Trophoblast cell (in vitro differentiated cells and primary cell): ENCODE measurements at regions not wholly inside any gene's neighbourhood (a gene's known extent, or its start where the extent isn't known, plus 50 kb on each side); places are given as distances from the start of the nearest gene placed in this dataset.

ENCODE experiments used
- DNase-seq, 2 donors: peaks; one replicate each; pipeline ENCODE4 v3.0.0-alpha.2; 2016
- H2AFZ ChIP-seq: 2 replicates; pipeline ENCODE4 v1.6.1; 2013; ENCODE audit warnings: low read length, moderate library complexity, mild to moderate bottlenecking; ENCODE audit not compliant: insufficient read depth, poor library complexity
- H2AK5ac ChIP-seq: 2 replicates; pipeline ENCODE4 v1.6.1; 2013; ENCODE audit warnings: mild to moderate bottlenecking, low read length
- H2BK120ac ChIP-seq: 2 replicates; pipeline ENCODE4 v1.6.1; 2013; ENCODE audit warnings: low read length, mild to moderate bottlenecking, moderate library complexity; ENCODE audit not compliant: insufficient read depth, poor library complexity
- H2BK12ac ChIP-seq: 2 replicates; pipeline ENCODE4 v1.6.1; 2013; ENCODE audit warnings: mild to moderate bottlenecking, low read length, moderate library complexity
- H2BK5ac ChIP-seq: 2 replicates; pipeline ENCODE4 v1.6.1; 2013; ENCODE audit warnings: low read length, low read depth, moderate library complexity, mild to moderate bottlenecking; ENCODE audit not compliant: poor library complexity
- H3K14ac ChIP-seq: 2 replicates; pipeline ENCODE4 v1.6.1; 2013; ENCODE audit warnings: mild to moderate bottlenecking, low read length
- H3K18ac ChIP-seq: 2 replicates; pipeline ENCODE4 v1.6.1; 2013; ENCODE audit warnings: mild to moderate bottlenecking, low read length
- H3K23ac ChIP-seq: 2 replicates; pipeline ENCODE4 v1.6.1; 2013; ENCODE audit warnings: low read length
- H3K27ac ChIP-seq: 2 replicates; pipeline ENCODE4 v1.5.1; 2013; ENCODE audit warnings: low read depth, mild to moderate bottlenecking, inconsistent platforms, low read length, moderate library complexity
- H3K27me3 ChIP-seq: 2 replicates; pipeline ENCODE4 v1.6.1; 2013; ENCODE audit warnings: inconsistent platforms, mild to moderate bottlenecking, low read length, moderate library complexity; ENCODE audit not compliant: insufficient read depth
- H3K36me3 ChIP-seq, 2 experiments: 1 replicate in 1 of 2; 2 replicates in 1 of 2; pipeline ENCODE4 v1.6.1; 2013; ENCODE audit warnings: low read length in 2 of 2, mild to moderate bottlenecking in 2 of 2, moderate library complexity in 1 of 2; ENCODE audit not compliant: insufficient read depth in 2 of 2, control insufficient read depth in 1 of 2
- H3K4ac ChIP-seq: 2 replicates; pipeline ENCODE4 v1.6.1; 2013; ENCODE audit warnings: low read depth, mild to moderate bottlenecking, low read length, moderate library complexity
- H3K4me1 ChIP-seq, 2 experiments: 1 replicate in 1 of 2; 2 replicates in 1 of 2; pipeline ENCODE4 v1.6.1; 2013; ENCODE audit warnings: low read length in 2 of 2, mild to moderate bottlenecking in 2 of 2, moderate library complexity in 1 of 2; ENCODE audit not compliant: insufficient read depth in 2 of 2, control insufficient read depth in 1 of 2
- H3K4me2 ChIP-seq: 2 replicates; pipeline ENCODE4 v1.6.1; 2013; ENCODE audit warnings: inconsistent platforms, mild to moderate bottlenecking, low read length, moderate library complexity
- H3K4me3 ChIP-seq: 2 replicates; pipeline ENCODE4 v1.5.1; 2013; ENCODE audit warnings: mild to moderate bottlenecking, low read depth, low read length, inconsistent platforms
- H3K79me1 ChIP-seq: one replicate; pipeline ENCODE4 v1.6.1; 2013; ENCODE audit warnings: low read length
- H3K79me2 ChIP-seq: 2 replicates; pipeline ENCODE4 v1.6.1; 2013; ENCODE audit warnings: low read length, mild to moderate bottlenecking; ENCODE audit not compliant: control insufficient read depth, insufficient read depth, poor library complexity
- H3K9ac ChIP-seq: 2 replicates; pipeline ENCODE4 v1.6.1; 2013; ENCODE audit warnings: mild to moderate bottlenecking, low read length
- H3K9me3 ChIP-seq: 2 replicates; pipeline ENCODE4 v1.6.1; 2013; ENCODE audit warnings: low read depth, mild to moderate bottlenecking, control low read depth, inconsistent platforms, low read length; ENCODE audit not compliant: insufficient read depth
- H4K12ac ChIP-seq: 2 replicates; pipeline ENCODE4 v1.6.1; 2013; ENCODE audit warnings: low read depth, mild to moderate bottlenecking, low read length, moderate library complexity
- H4K8ac ChIP-seq: 2 replicates; pipeline ENCODE4 v1.6.1; 2013; ENCODE audit warnings: low read depth, mild to moderate bottlenecking, low read length, moderate library complexity
- H4K91ac ChIP-seq: one replicate; pipeline ENCODE4 v1.6.1; 2013; ENCODE audit warnings: low read depth, mild to moderate bottlenecking, low read length, moderate library complexity
- WGBS: extraction: QIAGEN DNeasy Blood & Tissue Kit; methylation state at CpG from one replicate; pipeline ENCODE4 v1.1.7; 2013; ENCODE audit warnings: missing lambda C conversion rate; ENCODE audit not compliant: insufficient read length, insufficient coverage; ENCODE audit errors: extremely low coverage; 5-methylcytosine and 5-hydroxymethylcytosine counted together

GRCh38 chr16:65624666-65625065, 502.8 kb upstream of the CDH11 start:
- Histone ChIP-seq H3K4ac (no peak overlapping the region), H2BK5ac (no peak overlapping the region), H3K9ac (no peak overlapping the region), H3K4me1 (no peaks in the 10 kb centered on the region), H3K36me3 (no peaks in the 10 kb centered on the region), H3K79me2 (no peaks in the 10 kb centered on the region), H4K8ac (no peak overlapping the region), H3K4me3 (no peak overlapping the region), H3K27ac (no peak overlapping the region), H2AK5ac (no peak overlapping the region), H3K4me2 (no peak overlapping the region), H2BK12ac (no peak overlapping the region), H3K9me3 (peaks cover 6% of the 10 kb centered on the region), H2AFZ (no peak overlapping the region), H3K18ac (no peak overlapping the region), H4K91ac (no peak overlapping the region), H2BK120ac (no peak overlapping the region), H4K12ac (no peak overlapping the region), H3K23ac (no peak overlapping the region), H3K27me3 (no peaks in the 10 kb centered on the region), H3K79me1 (peaks cover 2% of the 10 kb centered on the region), H3K14ac (no peak overlapping the region)
- DNase-seq, result no peak
- no CpG with 5 or more reads among the region's 2 CpGs for WGBS

GRCh38 chr16:65624229-65624628, 502.4 kb upstream of the CDH11 start:
- H3K23ac ChIP-seq, result no peak overlapping the region
- no peak overlapping the region for H3K4me3 ChIP-seq
- no peak overlapping the region for H4K8ac ChIP-seq
- no peaks in the 10 kb centered on the region for H3K27me3 ChIP-seq
- H3K9me3 ChIP-seq, result peaks cover 6% of the 10 kb centered on the region
- no peak overlapping the region for H3K4me2 ChIP-seq
- DNase-seq, result no peak
- no peak overlapping the region for H3K9ac ChIP-seq
- no peak overlapping the region for H2AK5ac ChIP-seq
- H4K91ac ChIP-seq, result no peak overlapping the region
- H2BK120ac ChIP-seq, result no peak overlapping the region
- no peak overlapping the region for H2BK12ac ChIP-seq
- H3K18ac ChIP-seq, result no peak overlapping the region
- no peaks in the 10 kb centered on the region for H3K36me3 ChIP-seq
- no peak overlapping the region for H3K27ac ChIP-seq
- peaks cover 2% of the 10 kb centered on the region for H3K79me1 ChIP-seq
- H3K79me2 ChIP-seq, result no peaks in the 10 kb centered on the region
- no peak overlapping the region for H3K4ac ChIP-seq
- no peak overlapping the region for H3K14ac ChIP-seq
- H2AFZ ChIP-seq, result no peak overlapping the region
- no peak overlapping the region for H2BK5ac ChIP-seq
- no peak overlapping the region for H4K12ac ChIP-seq
- no CpG with 5 or more reads among the region's 2 CpGs for WGBS
- no peaks in the 10 kb centered on the region for H3K4me1 ChIP-seq

GRCh38 chr16:65622871-65623270, 501.0 kb upstream of the CDH11 start:
- Histone ChIP-seq H4K12ac (no peak overlapping the region), H3K9ac (no peak overlapping the region), H3K36me3 (no peaks in the 10 kb centered on the region), H3K79me1 (peaks cover 2% of the 10 kb centered on the region), H2AK5ac (no peak overlapping the region), H3K23ac (no peak overlapping the region), H3K27ac (no peak overlapping the region), H3K79me2 (no peaks in the 10 kb centered on the region), H2BK120ac (no peak overlapping the region), H3K4ac (no peak overlapping the region), H2BK5ac (no peak overlapping the region), H3K14ac (no peak overlapping the region), H4K91ac (no peak overlapping the region), H3K9me3 (peaks cover 5% of the 10 kb centered on the region), H4K8ac (no peak overlapping the region), H3K4me1 (no peaks in the 10 kb centered on the region), H3K4me2 (no peak overlapping the region), H3K27me3 (no peaks in the 10 kb centered on the region), H2AFZ (no peak overlapping the region), H3K4me3 (no peak overlapping the region), H3K18ac (no peak overlapping the region), H2BK12ac (no peak overlapping the region)
- no CpG with 5 or more reads among the region's 4 CpGs for WGBS
- DNase-seq, result no peak

- Histone ChIP-seq H2AK5ac (no peak overlapping the region), H4K8ac (no peak overlapping the region), H2BK5ac (no peak overlapping the region), H3K4me3 (no peak overlapping the region), H3K27me3 (no peaks in the 10 kb centered on the region), H3K23ac (no peak overlapping the region), H3K18ac (no peak overlapping the region), H2AFZ (no peak overlapping the region), H4K91ac (no peak overlapping the region), H3K4me2 (no peak overlapping the region), H3K79me2 (no peaks in the 10 kb centered on the region), H2BK120ac (no peak overlapping the region), H3K27ac (no peak overlapping the region), H2BK12ac (no peak overlapping the region), H3K14ac (no peak overlapping the region), H3K4me1 (no peaks in the 10 kb centered on the region), H3K4ac (no peak overlapping the region), H3K9ac (no peak overlapping the region), H3K36me3 (no peaks in the 10 kb centered on the region), H3K9me3 (peaks cover 5% of the 10 kb centered on the region), H4K12ac (no peak overlapping the region), H3K79me1 (peaks cover 2% of the 10 kb centered on the region)
- WGBS, result no CpG with 5 or more reads among the region's 5 CpGs
- DNase-seq, result no peak
Observed at GRCh38 chr16:65622151-65622550, 500.3 kb upstream of the CDH11 start.
